A673 (cell line): ENCODE measurements at regions not wholly inside any gene's neighbourhood (a gene's known extent, or its start where the extent isn't known, plus 50 kb on each side); places are given as distances from the start of the nearest gene placed in this dataset.

Source experiments
- EZH2 ChIP-seq: fragments of 200-600 bp; sonication (generic); IDR thresholded peaks from 2 replicates; pipeline ENCODE4 v1.6.1; 2017; ENCODE audit warnings: borderline replicate concordance, low read depth, mild to moderate bottlenecking, mixed read lengths, antibody characterized with exemption, low read length; ENCODE audit not compliant: poor library complexity, severe bottlenecking
- TF ChIP-seq, protein P1 (sequence below): fragments of 300-800, 200-600 bp; sonication (generic); conservative IDR thresholded peaks from 2 replicates; pipeline ENCODE4 v1.5.1; 2017; ENCODE audit warnings: low read depth, mild to moderate bottlenecking, antibody characterized with exemption, low read length, moderate library complexity, mixed read lengths

DNA sequence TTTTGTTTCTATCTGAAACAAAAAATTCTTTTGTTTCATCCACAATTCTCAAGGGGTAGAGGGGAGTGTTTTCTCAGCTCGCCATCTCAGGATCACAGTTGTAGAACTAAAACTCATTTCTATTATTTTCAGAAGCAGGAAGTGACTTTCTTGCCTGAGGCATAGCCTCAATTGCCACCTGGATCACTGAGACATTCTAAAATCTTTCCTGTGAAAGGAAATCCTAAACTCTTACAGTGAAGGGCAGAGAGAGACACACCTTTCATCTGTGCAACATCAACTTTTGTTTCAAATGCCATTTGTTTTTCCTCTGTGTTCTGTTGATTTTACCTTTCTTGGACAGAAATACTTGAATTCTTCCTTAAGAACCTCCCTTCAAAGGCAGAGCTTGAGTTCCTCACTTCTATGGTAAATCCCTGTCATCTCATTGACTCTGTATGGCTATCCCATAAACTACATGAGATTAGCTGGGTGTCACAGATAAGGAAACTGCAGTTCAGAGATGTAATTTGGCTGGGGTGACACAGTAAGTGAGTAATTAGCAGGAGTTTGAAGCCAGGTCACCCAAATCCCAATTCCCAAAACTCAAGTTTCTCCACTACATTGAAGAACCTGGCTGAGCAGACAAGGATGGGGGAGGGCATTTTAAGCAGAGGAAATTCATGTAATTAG is 224.4 kb upstream of the HTR2A start:
- TF ChIP-seq, protein P1, sequence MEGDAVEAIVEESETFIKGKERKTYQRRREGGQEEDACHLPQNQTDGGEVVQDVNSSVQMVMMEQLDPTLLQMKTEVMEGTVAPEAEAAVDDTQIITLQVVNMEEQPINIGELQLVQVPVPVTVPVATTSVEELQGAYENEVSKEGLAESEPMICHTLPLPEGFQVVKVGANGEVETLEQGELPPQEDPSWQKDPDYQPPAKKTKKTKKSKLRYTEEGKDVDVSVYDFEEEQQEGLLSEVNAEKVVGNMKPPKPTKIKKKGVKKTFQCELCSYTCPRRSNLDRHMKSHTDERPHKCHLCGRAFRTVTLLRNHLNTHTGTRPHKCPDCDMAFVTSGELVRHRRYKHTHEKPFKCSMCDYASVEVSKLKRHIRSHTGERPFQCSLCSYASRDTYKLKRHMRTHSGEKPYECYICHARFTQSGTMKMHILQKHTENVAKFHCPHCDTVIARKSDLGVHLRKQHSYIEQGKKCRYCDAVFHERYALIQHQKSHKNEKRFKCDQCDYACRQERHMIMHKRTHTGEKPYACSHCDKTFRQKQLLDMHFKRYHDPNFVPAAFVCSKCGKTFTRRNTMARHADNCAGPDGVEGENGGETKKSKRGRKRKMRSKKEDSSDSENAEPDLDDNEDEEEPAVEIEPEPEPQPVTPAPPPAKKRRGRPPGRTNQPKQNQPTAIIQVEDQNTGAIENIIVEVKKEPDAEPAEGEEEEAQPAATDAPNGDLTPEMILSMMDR, result no peak
- no peak for TF ChIP-seq EZH2
